ENCODE measurements at regions not wholly inside any gene's neighbourhood (a gene's known extent, or its start where the extent isn't known, plus 50 kb on each side); places are given as distances from the start of the nearest gene placed in this dataset.

GRCh38 chr3:15886521-15886920 is 88.7 kb upstream of the ANKRD28 start:
- DNase-seq (ENCODE audit: low read depth, low spot score) (no peak), FAIRE-seq (no peak), ATAC-seq (no peak)
- Histone ChIP-seq H3K4me3 (no peak overlapping the region), H2AFZ (ENCODE audit: control insufficient read depth, low read depth, low read length) (no peak overlapping the region), H3K36me3 (ENCODE audit: control insufficient read depth in 2 of 2, insufficient read depth in 2 of 2, low read length in 1 of 2) (no peaks in the 10 kb centered on the region), H3K27me3 (replicated peaks in 1 of 2; ENCODE audit: control insufficient read depth in 2 of 2, insufficient read depth in 2 of 2, low read length in 1 of 2) (no peaks in the 10 kb centered on the region), H3K27ac (ENCODE audit: control insufficient read depth, insufficient read depth) (no peak overlapping the region), H4K20me1 (ENCODE audit: control insufficient read depth, insufficient read depth) (no peaks in the 10 kb centered on the region), H3K9me3 (replicated peaks; ENCODE audit: control insufficient read depth, insufficient read depth, low read length) (no peaks in the 10 kb centered on the region; the same call in 2 of the 3 replicates), H3K79me2 (ENCODE audit: control insufficient read depth, insufficient read depth, low read length) (no peaks in the 10 kb centered on the region), H3K9ac (ENCODE audit: control insufficient read depth, insufficient read depth, low read length) (no peak overlapping the region), H3K4me1 (ENCODE audit: control insufficient read depth, insufficient read depth, low read length) (no peaks in the 10 kb centered on the region), H3K4me2 (ENCODE audit: control insufficient read depth, insufficient read depth) (no peak overlapping the region)
- ChIA-PET CTCF (no interaction called here), RAD21 (ENCODE audit: unreplicated experiment) (no interaction called here), POLR2A (no interaction called here), SMC1A (ENCODE audit: uncharacterized antibody, unreplicated experiment) (no interaction called here)
- intact Hi-C loops (cut with micrococcal nuclease; ENCODE audit: unreplicated experiment) = no loop called here
- no TSS peak for BruUV-seq (replicated peaks)
- in situ Hi-C loops (cut with MboI) = no loop called here
- TF ChIP-seq TARDBP (IDR thresholded peaks at IDR 0.05; ENCODE audit: borderline replicate concordance) (no peak), JUNB (IDR thresholded peaks at IDR 0.05) (no peak), ATF7 (IDR thresholded peaks at IDR 0.05; ENCODE audit: low read depth) (no peak), RB1 (IDR thresholded peaks at IDR 0.05; ENCODE audit: borderline replicate concordance) (no peak), SUPT20H (IDR thresholded peaks at IDR 0.05; ENCODE audit: borderline replicate concordance, control insufficient read depth, low read depth, low read length) (no peak), IKZF2 (IDR thresholded peaks at IDR 0.05) (no peak)
- TF ChIP-seq, protein P1, sequence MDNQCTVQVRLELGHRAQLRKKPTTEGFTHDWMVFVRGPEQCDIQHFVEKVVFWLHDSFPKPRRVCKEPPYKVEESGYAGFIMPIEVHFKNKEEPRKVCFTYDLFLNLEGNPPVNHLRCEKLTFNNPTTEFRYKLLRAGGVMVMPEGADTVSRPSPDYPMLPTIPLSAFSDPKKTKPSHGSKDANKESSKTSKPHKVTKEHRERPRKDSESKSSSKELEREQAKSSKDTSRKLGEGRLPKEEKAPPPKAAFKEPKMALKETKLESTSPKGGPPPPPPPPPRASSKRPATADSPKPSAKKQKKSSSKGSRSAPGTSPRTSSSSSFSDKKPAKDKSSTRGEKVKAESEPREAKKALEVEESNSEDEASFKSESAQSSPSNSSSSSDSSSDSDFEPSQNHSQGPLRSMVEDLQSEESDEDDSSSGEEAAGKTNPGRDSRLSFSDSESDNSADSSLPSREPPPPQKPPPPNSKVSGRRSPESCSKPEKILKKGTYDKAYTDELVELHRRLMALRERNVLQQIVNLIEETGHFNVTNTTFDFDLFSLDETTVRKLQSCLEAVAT (IDR thresholded peaks at IDR 0.05) = no peak

GRCh38 chr3:15887261-15887660 is 89.5 kb upstream of the ANKRD28 start:
- Histone ChIP-seq H3K79me2 (ENCODE audit: control insufficient read depth, insufficient read depth, low read length) (no peaks in the 10 kb centered on the region), H3K4me1 (ENCODE audit: control insufficient read depth, insufficient read depth, low read length) (no peaks in the 10 kb centered on the region), H2AFZ (ENCODE audit: control insufficient read depth, low read depth, low read length) (no peak overlapping the region), H3K9me3 (replicated peaks; ENCODE audit: control insufficient read depth, insufficient read depth, low read length) (no peaks in the 10 kb centered on the region; the same call in 2 of the 3 replicates), H3K27ac (ENCODE audit: control insufficient read depth, insufficient read depth) (no peak overlapping the region), H4K20me1 (ENCODE audit: control insufficient read depth, insufficient read depth) (no peaks in the 10 kb centered on the region), H3K36me3 (ENCODE audit: control insufficient read depth in 2 of 2, insufficient read depth in 2 of 2, low read length in 1 of 2) (no peaks in the 10 kb centered on the region), H3K4me3 (no peak overlapping the region), H3K9ac (ENCODE audit: control insufficient read depth, insufficient read depth, low read length) (no peak overlapping the region), H3K27me3 (replicated peaks in 1 of 2; ENCODE audit: control insufficient read depth in 2 of 2, insufficient read depth in 2 of 2, low read length in 1 of 2) (no peaks in the 10 kb centered on the region), H3K4me2 (ENCODE audit: control insufficient read depth, insufficient read depth) (no peak overlapping the region)
- no peak for ATAC-seq
- ChIA-PET CTCF (no interaction called here), SMC1A (ENCODE audit: uncharacterized antibody, unreplicated experiment) (no interaction called here), POLR2A (no interaction called here), RAD21 (ENCODE audit: unreplicated experiment) (no interaction called here)
- DNase-seq (ENCODE audit: low read depth, low spot score) = no peak
- no TSS peak for BruUV-seq (replicated peaks)
- intact Hi-C loops (cut with micrococcal nuclease; ENCODE audit: unreplicated experiment) = no loop called here
- FAIRE-seq = no peak
- in situ Hi-C loops (cut with MboI) = no loop called here
- no peak for TF ChIP-seq HDGF (IDR thresholded peaks at IDR 0.05)
- no peak for TF ChIP-seq EGR1 (IDR thresholded peaks at IDR 0.05; ENCODE audit: borderline replicate concordance in 1 of 2, low read depth in 2 of 2, low read length in 2 of 2)
- no peak for TF ChIP-seq POLR2AphosphoS2 (IDR thresholded peaks at IDR 0.05; ENCODE audit: low read depth, low read length)
- no peak for TF ChIP-seq NR2F1 (conservative IDR thresholded peaks at IDR 0.05)
- TF ChIP-seq RFX5 (IDR thresholded peaks at IDR 0.05; ENCODE audit: low read depth, low read length) = no peak
- no peak for TF ChIP-seq CUX1 (IDR thresholded peaks at IDR 0.05; ENCODE audit: insufficient replicate concordance, low read depth, low read length)

Measured in GM12878 (cell line).